Erythroblast (primary cell): ENCODE measurements at regions not wholly inside any gene's neighbourhood (a gene's known extent, or its start where the extent isn't known, plus 50 kb on each side); places are given as distances from the start of the nearest gene placed in this dataset.

Experiments used
- GATA1 ChIP-seq: IDR thresholded peaks from 2 replicates; pipeline ENCODE4 v1.6.1; 2011; ENCODE audit warnings: low read depth, mild to moderate bottlenecking, control low read depth, low read length, moderate library complexity
- POLR2A ChIP-seq: IDR thresholded peaks from 2 replicates; pipeline ENCODE4 v1.6.1; 2011; ENCODE audit warnings: mild to moderate bottlenecking, low read length

DNA sequence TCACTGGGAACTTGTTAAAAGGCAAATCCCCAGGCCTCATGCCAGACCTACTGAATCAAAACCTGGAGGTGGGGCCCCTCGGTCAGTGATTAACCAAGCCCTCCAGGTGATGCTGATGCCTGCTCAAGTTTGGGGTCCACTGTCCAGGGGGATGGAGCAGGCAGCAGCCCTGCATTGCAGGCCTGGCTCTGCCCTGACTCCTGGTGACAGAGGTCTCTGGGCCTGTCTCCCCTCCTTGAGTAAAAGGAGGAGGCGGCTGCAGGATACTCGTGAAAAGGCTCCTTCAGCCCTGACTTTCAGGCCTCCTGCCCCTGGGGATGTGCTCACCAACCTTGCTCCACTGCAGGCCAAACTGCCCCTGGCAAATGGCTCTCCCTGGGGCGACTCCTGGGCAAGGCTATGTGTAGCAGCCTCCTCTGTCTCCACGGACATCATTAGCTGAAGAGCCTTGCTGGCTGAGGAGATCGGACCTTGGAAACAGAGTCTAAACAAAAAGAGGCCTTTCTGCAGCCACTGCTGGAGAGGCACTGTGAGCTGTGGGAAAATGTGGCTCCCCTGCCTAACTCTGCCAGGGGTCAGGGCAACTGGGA is 134.8 kb upstream of the ALDH1B1 start:
- TF ChIP-seq POLR2A = no peak
- TF ChIP-seq GATA1 = no peak
